Liver (tissue), 3 donors: ENCODE measurements at regions not wholly inside any gene's neighbourhood (a gene's known extent, or its start where the extent isn't known, plus 50 kb on each side); places are given as distances from the start of the nearest gene placed in this dataset.

Source experiments
- EGR1 ChIP-seq, 2 donors: IDR thresholded peaks; 2 replicates each; pipeline ENCODE4 v1.6.1; 2016 to 2018; ENCODE audit warnings: antibody characterized with exemption in 2 of 2, low read depth in 2 of 2
- GABPA ChIP-seq, 2 donors: IDR thresholded peaks in 1 of 2; conservative IDR thresholded peaks in 1 of 2; 2 replicates each; pipeline ENCODE4 v1.6.1; 2016; ENCODE audit warnings: antibody characterized with exemption in 2 of 2, mild to moderate bottlenecking in 1 of 2, moderate library complexity in 1 of 2
- JUND ChIP-seq, 2 donors: IDR thresholded peaks; 2 replicates each; pipeline ENCODE4 v1.6.1; 2016; ENCODE audit warnings: antibody characterized with exemption in 2 of 2
- MAX ChIP-seq: IDR thresholded peaks from 2 replicates; pipeline ENCODE4 v1.6.1; 2016; ENCODE audit warnings: antibody characterized with exemption
- RAD21 ChIP-seq, 2 donors: IDR thresholded peaks; 2 replicates each; pipeline ENCODE4 v1.6.1; 2016; ENCODE audit warnings: antibody characterized with exemption in 2 of 2, mild to moderate bottlenecking in 2 of 2
- REST ChIP-seq: IDR thresholded peaks from 2 replicates; pipeline ENCODE4 v1.6.1; 2016; ENCODE audit warnings: antibody characterized with exemption, mild to moderate bottlenecking
- SP1 ChIP-seq: IDR thresholded peaks from 2 replicates; pipeline ENCODE4 v1.6.1; 2018; ENCODE audit warnings: antibody characterized with exemption, mild to moderate bottlenecking
- TAF1 ChIP-seq: conservative IDR thresholded peaks from 2 replicates; pipeline ENCODE4 v1.6.1; 2016; ENCODE audit warnings: antibody characterized with exemption, mild to moderate bottlenecking
- YY1 ChIP-seq: IDR thresholded peaks from 2 replicates; pipeline ENCODE4 v1.6.1; 2016; ENCODE audit warnings: antibody characterized with exemption, mild to moderate bottlenecking
- TF ChIP-seq, protein P1 (sequence below): fragments of 150-350 bp; IDR thresholded peaks from 2 replicates; pipeline ENCODE4 v1.5.1; 2017; ENCODE audit warnings: improper control_type of control experiment, low read depth, low read length; ENCODE audit not compliant: missing input control
- TF ChIP-seq, protein P2 (sequence below): IDR thresholded peaks from 2 replicates; pipeline ENCODE4 v1.6.1; 2016; ENCODE audit warnings: antibody characterized with exemption
- TF ChIP-seq, protein P3 (sequence below): IDR thresholded peaks from 2 replicates; pipeline ENCODE4 v1.6.1; 2016; ENCODE audit warnings: antibody characterized with exemption
- donor health status: healthy.
- donor health status: healthy.

GRCh38 chr3:159859836-159860235 lies 128.8 kb upstream of the IL12A start:
- TF ChIP-seq GABPA (IDR thresholded peaks at IDR 0.05 in 1 of 2, conservative IDR thresholded peaks at IDR 0.05 in 1 of 2), result no peak
- TF ChIP-seq, protein P1, sequence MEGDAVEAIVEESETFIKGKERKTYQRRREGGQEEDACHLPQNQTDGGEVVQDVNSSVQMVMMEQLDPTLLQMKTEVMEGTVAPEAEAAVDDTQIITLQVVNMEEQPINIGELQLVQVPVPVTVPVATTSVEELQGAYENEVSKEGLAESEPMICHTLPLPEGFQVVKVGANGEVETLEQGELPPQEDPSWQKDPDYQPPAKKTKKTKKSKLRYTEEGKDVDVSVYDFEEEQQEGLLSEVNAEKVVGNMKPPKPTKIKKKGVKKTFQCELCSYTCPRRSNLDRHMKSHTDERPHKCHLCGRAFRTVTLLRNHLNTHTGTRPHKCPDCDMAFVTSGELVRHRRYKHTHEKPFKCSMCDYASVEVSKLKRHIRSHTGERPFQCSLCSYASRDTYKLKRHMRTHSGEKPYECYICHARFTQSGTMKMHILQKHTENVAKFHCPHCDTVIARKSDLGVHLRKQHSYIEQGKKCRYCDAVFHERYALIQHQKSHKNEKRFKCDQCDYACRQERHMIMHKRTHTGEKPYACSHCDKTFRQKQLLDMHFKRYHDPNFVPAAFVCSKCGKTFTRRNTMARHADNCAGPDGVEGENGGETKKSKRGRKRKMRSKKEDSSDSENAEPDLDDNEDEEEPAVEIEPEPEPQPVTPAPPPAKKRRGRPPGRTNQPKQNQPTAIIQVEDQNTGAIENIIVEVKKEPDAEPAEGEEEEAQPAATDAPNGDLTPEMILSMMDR, result no peak
- no peak for TF ChIP-seq SP1
- TF ChIP-seq, protein P2, sequence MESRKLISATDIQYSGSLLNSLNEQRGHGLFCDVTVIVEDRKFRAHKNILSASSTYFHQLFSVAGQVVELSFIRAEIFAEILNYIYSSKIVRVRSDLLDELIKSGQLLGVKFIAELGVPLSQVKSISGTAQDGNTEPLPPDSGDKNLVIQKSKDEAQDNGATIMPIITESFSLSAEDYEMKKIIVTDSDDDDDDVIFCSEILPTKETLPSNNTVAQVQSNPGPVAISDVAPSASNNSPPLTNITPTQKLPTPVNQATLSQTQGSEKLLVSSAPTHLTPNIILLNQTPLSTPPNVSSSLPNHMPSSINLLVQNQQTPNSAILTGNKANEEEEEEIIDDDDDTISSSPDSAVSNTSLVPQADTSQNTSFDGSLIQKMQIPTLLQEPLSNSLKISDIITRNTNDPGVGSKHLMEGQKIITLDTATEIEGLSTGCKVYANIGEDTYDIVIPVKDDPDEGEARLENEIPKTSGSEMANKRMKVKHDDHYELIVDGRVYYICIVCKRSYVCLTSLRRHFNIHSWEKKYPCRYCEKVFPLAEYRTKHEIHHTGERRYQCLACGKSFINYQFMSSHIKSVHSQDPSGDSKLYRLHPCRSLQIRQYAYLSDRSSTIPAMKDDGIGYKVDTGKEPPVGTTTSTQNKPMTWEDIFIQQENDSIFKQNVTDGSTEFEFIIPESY, result no peak
- TF ChIP-seq, protein P3, sequence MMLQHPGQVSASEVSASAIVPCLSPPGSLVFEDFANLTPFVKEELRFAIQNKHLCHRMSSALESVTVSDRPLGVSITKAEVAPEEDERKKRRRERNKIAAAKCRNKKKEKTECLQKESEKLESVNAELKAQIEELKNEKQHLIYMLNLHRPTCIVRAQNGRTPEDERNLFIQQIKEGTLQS, result no peak
- TF ChIP-seq JUND (IDR thresholded peaks at IDR 0.05), result no peak
- no peak for TF ChIP-seq TAF1
- TF ChIP-seq REST, result no peak
- no peak for TF ChIP-seq RAD21 (IDR thresholded peaks at IDR 0.05)
- no peak for TF ChIP-seq MAX
- TF ChIP-seq YY1, result no peak
- TF ChIP-seq EGR1 (IDR thresholded peaks at IDR 0.05; ENCODE audit: low read depth in 2 of 2), result no peak
